Right lobe of liver (tissue), 6 donors: ENCODE measurements at regions not wholly inside any gene's neighbourhood (a gene's known extent, or its start where the extent isn't known, plus 50 kb on each side); places are given as distances from the start of the nearest gene placed in this dataset.
A peak's percentile ranks its signal among the peaks of the same experiment; 100 is the strongest.

Experiments
- ATAC-seq, 4 donors: fragments of 200-7000 bp; cut with Tn5 transposase; one replicate each; pipeline ENCODE4 v1.9.1; 2020; ENCODE audit warnings: mild to moderate bottlenecking in 4 of 4, moderate library complexity in 4 of 4
- DNase-seq, 3 donors: peaks; one replicate each; pipeline ENCODE4 v3.0.0-alpha.2; 2020
- H3K27ac ChIP-seq, 3 donors: fragments of 200-600 bp; one replicate each; pipeline ENCODE4 v1.8.0; 2022
- H3K27me3 ChIP-seq, 2 donors: fragments of 200-600 bp; one replicate each; pipeline ENCODE4 v1.8.0; 2022
- H3K36me3 ChIP-seq, 4 donors: fragments of 200-600 bp; sonication (generic) in 1 of 4; one replicate each; pipeline versions ENCODE4 v1.5.1 to v1.8.0; 2017 to 2022; ENCODE audit warnings: control low read depth in 1 of 4
- H3K4me1 ChIP-seq, 4 donors: fragments of 200-600 bp; sonication (generic) in 1 of 4; one replicate each; pipeline versions ENCODE4 v1.5.1 to v1.8.0; 2017 to 2022; ENCODE audit warnings: control low read depth in 1 of 4
- H3K4me3 ChIP-seq, 3 donors: fragments of 200-600 bp; one replicate each; pipeline ENCODE4 v1.8.0; 2022
- H3K9me3 ChIP-seq, 4 donors: fragments of 200-600 bp; sonication (generic) in 1 of 4; one replicate each; pipeline versions ENCODE4 v1.5.1 to v1.8.0; 2017 to 2022; ENCODE audit warnings: control low read depth in 1 of 4
- CTCF ChIP-seq, 4 donors: fragments of 200-600 bp in 3 of 4; fragments of 450-650 bp in 1 of 4; IDR thresholded peaks; one replicate each; pipeline versions ENCODE4 v1.5.1 to v1.8.0; 2016 to 2022; ENCODE audit warnings: antibody characterized with exemption in 4 of 4, mild to moderate bottlenecking in 2 of 4
- POLR2A ChIP-seq: fragments of 450-650 bp; IDR thresholded peaks from one replicate; pipeline ENCODE4 v1.6.1; 2017; ENCODE audit warnings: antibody characterized with exemption, mild to moderate bottlenecking
- WGBS: methylation state at CpG from one replicate; pipeline ENCODE4 v1.1.6; 2018; ENCODE audit warnings: low coverage, low lambda C conversion rate; ENCODE audit not compliant: insufficient coverage; ENCODE audit errors: missing lambda C conversion rate; 5-methylcytosine and 5-hydroxymethylcytosine counted together
- intact Hi-C, 2 donors: fragments of 100-400 bp; cut with DNase I; formaldehyde crosslinking; loops; one replicate each; pipeline versions ENCODE4 v1.11.2 to v1.14.1; 2022
- donor health status: DM: no; HTN: yes; CAD: no.
- donor health status: DM: no; HTN: no; CAD: no.
- donor health status: DM: no; HTN: no; CAD: no.
- donor health status: DM: no; HTN: yes; CAD: no.
- donor health status: DM: no; HTN: yes; CAD: no.

GRCh38 chr18:10245031-10245845 is 209.2 kb upstream of the APCDD1 start:
- WGBS, result 68% methylated on average over 11 of the region's 11 CpGs
- intact Hi-C loops, result no loop called here
- Histone ChIP-seq H3K27ac (no peak overlapping the region), H3K4me3 (no peak overlapping the region), H3K36me3 (no peaks in the 10 kb centered on the region), H3K9me3 (no peaks in the 10 kb centered on the region), H3K4me1 (no peaks in the 10 kb centered on the region), H3K27me3 (no peaks in the 10 kb centered on the region)
- ATAC-seq (no peak), DNase-seq (no peak)
- TF ChIP-seq POLR2A (no peak), CTCF (IDR thresholded peaks at IDR 0.05) (no peak)

- intact Hi-C loops, result no loop called here
- no peaks in the 10 kb centered on the region for H3K9me3 ChIP-seq
- no peak overlapping the region for H3K27ac ChIP-seq
- ATAC-seq, result no peak
- DNase-seq, result no peak
- no peaks in the 10 kb centered on the region for H3K4me1 ChIP-seq
- no CpG with 5 or more reads among the region's 6 CpGs for WGBS
- H3K27me3 ChIP-seq, result no peaks in the 10 kb centered on the region
- no peaks in the 10 kb centered on the region for H3K36me3 ChIP-seq
- TF ChIP-seq CTCF (IDR thresholded peaks at IDR 0.05) (no peak), POLR2A (no peak)
- H3K4me3 ChIP-seq, result no peak overlapping the region
Observed at GRCh38 chr18:10245846-10246175, 208.6 kb upstream of the APCDD1 start.

- no peak overlapping the region for H3K4me3 ChIP-seq
- no peaks in the 10 kb centered on the region for H3K9me3 ChIP-seq
- no peaks in the 10 kb centered on the region for H3K27me3 ChIP-seq
- no peak overlapping the region for H3K27ac ChIP-seq
- H3K36me3 ChIP-seq, result no peaks in the 10 kb centered on the region
- TF ChIP-seq CTCF (IDR thresholded peaks at IDR 0.05), result no peak
- TF ChIP-seq POLR2A, result no peak
- no peaks in the 10 kb centered on the region for H3K4me1 ChIP-seq
- intact Hi-C loops, result no loop called here
- ATAC-seq, result peak in 1 of 4 donors; percentile 18
- no peak for DNase-seq
- 30% methylated on average over 13 of the region's 21 CpGs for WGBS
Observed at GRCh38 chr18:10247021-10247741, 207.3 kb upstream of the APCDD1 start.

- WGBS, result 45% methylated on average over 6 of the region's 10 CpGs
- H3K27ac ChIP-seq, result no peak overlapping the region
- intact Hi-C loops, result no loop called here
Observed at GRCh38 chr18:10247742-10248082, 206.7 kb upstream of the APCDD1 start.

More at GRCh38 chr18:10247742-10248082, 206.7 kb upstream of the APCDD1 start:
- no peak for TF ChIP-seq POLR2A
- TF ChIP-seq CTCF (IDR thresholded peaks at IDR 0.05), result no peak
- H3K4me1 ChIP-seq, result no peaks in the 10 kb centered on the region
- ATAC-seq, result no peak
- no peak overlapping the region for H3K4me3 ChIP-seq
- no peaks in the 10 kb centered on the region for H3K9me3 ChIP-seq
- no peak for DNase-seq
- no peaks in the 10 kb centered on the region for H3K36me3 ChIP-seq
- no peaks in the 10 kb centered on the region for H3K27me3 ChIP-seq
